Glutamatergic neuron (in vitro differentiated cells): ENCODE measurements at regions not wholly inside any gene's neighbourhood (a gene's known extent, or its start where the extent isn't known, plus 50 kb on each side); places are given as distances from the start of the nearest gene placed in this dataset.

Experiments used
- DNase-seq: peaks from one replicate; pipeline ENCODE4 v3.0.0; 2022
- H3K27ac Mint-ChIP-seq: one replicate; pipeline ENCODE4 v1.8.0; 2020; ENCODE audit warnings: mild to moderate bottlenecking, mixed read lengths, inconsistent platforms; ENCODE audit not compliant: unreplicated experiment
- H3K27me3 Mint-ChIP-seq: one replicate; pipeline ENCODE4 v1.8.0; 2020; ENCODE audit warnings: mild to moderate bottlenecking, moderate library complexity, mixed read lengths, inconsistent platforms; ENCODE audit not compliant: unreplicated experiment
- H3K36me3 Mint-ChIP-seq: one replicate; pipeline ENCODE4 v1.8.0; 2020; ENCODE audit warnings: mild to moderate bottlenecking, mixed read lengths, inconsistent platforms; ENCODE audit not compliant: unreplicated experiment
- H3K4me1 Mint-ChIP-seq: one replicate; pipeline ENCODE4 v1.8.0; 2020; ENCODE audit warnings: mild to moderate bottlenecking, low read depth, mixed read lengths, inconsistent platforms; ENCODE audit not compliant: unreplicated experiment
- H3K4me3 Mint-ChIP-seq: one replicate; pipeline ENCODE4 v1.8.0; 2020; ENCODE audit warnings: mild to moderate bottlenecking, mixed read lengths, inconsistent platforms; ENCODE audit not compliant: unreplicated experiment
- H3K9me3 Mint-ChIP-seq: one replicate; pipeline ENCODE4 v1.8.0; 2020; ENCODE audit warnings: mild to moderate bottlenecking, moderate library complexity, mixed read lengths, inconsistent platforms; ENCODE audit not compliant: unreplicated experiment
- TF ChIP-seq, protein P1 (sequence below): fragments of 200-600 bp; sonication (generic); IDR thresholded peaks from one replicate; pipeline ENCODE4 v1.5.0; 2021; ENCODE audit not compliant: partially characterized antibody, unreplicated experiment

DNA sequence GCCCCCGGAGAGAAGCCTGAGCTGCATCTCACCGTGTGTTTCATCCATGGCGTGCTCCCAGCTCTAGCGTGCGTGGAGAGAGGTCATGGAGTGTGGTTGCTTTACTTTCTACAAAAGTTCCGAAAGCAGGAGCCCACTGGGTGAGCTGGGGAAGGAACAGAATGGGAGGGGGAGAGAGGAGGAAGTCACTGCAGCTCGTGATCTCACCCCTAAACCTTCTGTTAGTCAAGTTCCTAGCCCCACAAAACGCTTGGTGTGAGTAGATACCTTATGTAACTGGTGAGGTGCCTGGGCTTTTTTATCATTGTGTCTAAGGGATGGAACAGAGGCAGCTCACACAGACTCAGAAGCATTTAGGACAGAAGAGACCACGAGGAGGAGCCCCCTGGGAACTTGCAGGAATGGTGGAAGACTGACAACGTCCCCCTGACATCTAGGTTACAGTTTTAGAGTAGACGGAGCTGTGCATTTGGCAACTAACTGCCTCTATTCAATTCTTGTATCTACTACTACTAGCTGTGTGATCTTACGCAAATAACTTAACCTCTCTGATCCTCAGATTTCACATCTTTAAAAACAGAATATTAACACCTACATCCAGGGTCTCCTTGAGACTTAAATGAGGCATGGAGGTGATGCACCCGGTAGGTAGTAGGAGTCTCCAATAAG lies 123.3 kb downstream of the ARL4C start:
- H3K4me1 Mint-ChIP-seq = peaks cover 51% of the 10 kb centered on the region
- no peak overlapping the region for H3K4me3 Mint-ChIP-seq
- H3K36me3 Mint-ChIP-seq = no peaks in the 10 kb centered on the region
- peaks cover 5% of the 10 kb centered on the region for H3K9me3 Mint-ChIP-seq
- DNase-seq = no peak
- peaks cover 6% of the 10 kb centered on the region for H3K27me3 Mint-ChIP-seq
- H3K27ac Mint-ChIP-seq = no peak overlapping the region
- TF ChIP-seq, protein P1, sequence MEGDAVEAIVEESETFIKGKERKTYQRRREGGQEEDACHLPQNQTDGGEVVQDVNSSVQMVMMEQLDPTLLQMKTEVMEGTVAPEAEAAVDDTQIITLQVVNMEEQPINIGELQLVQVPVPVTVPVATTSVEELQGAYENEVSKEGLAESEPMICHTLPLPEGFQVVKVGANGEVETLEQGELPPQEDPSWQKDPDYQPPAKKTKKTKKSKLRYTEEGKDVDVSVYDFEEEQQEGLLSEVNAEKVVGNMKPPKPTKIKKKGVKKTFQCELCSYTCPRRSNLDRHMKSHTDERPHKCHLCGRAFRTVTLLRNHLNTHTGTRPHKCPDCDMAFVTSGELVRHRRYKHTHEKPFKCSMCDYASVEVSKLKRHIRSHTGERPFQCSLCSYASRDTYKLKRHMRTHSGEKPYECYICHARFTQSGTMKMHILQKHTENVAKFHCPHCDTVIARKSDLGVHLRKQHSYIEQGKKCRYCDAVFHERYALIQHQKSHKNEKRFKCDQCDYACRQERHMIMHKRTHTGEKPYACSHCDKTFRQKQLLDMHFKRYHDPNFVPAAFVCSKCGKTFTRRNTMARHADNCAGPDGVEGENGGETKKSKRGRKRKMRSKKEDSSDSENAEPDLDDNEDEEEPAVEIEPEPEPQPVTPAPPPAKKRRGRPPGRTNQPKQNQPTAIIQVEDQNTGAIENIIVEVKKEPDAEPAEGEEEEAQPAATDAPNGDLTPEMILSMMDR = no peak

DNA sequence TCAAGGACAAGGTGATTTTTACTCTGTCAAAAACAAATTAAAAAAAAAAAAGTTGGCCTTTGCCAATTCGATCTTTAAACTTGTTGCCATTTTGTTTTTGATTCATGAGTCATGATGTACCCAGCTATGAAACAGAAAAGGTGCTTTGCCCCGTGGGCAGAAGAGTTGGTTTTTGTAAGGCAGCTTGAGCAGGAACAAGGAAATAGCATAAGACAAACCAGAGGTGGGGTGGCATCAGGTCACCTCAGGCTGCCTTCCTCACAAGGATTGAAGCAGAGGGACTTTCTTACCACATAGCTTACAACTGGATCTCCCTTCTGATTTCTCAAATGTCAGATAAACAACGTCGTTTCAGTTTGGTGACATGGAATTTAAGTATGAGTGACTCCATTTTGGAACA lies 123.8 kb downstream of the ARL4C start:
- Mint-ChIP-seq H3K27ac (no peak overlapping the region), H3K4me1 (peaks cover 48% of the 10 kb centered on the region), H3K4me3 (no peak overlapping the region), H3K27me3 (peaks cover 6% of the 10 kb centered on the region), H3K9me3 (peaks cover 3% of the 10 kb centered on the region), H3K36me3 (no peaks in the 10 kb centered on the region)
- no peak for DNase-seq
- TF ChIP-seq, protein P1 = no peak

DNA sequence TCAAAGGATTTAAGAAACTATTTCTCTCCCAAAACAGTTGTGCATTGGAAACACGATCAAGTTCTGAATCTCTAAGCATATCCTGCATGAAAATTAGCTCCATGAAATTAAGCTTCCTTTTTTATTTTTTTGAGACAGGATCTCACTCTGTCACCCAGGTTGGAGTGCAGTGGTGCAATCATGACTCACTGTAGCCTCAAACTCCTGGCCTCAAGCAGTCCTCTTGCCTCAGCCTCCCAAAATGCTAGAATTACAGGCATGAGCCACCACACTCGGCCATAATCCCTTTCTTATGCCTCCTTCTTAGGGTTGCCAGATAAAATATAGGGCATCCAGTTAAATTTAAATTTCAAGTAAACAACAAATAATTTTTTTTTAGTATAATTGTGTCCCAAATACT lies 124.4 kb downstream of the ARL4C start:
- Mint-ChIP-seq H3K27me3 (peaks cover 6% of the 10 kb centered on the region), H3K9me3 (peaks cover 3% of the 10 kb centered on the region), H3K27ac (no peak overlapping the region), H3K36me3 (no peaks in the 10 kb centered on the region), H3K4me1 (peaks cover 43% of the 10 kb centered on the region), H3K4me3 (no peak overlapping the region)
- no peak for DNase-seq
- TF ChIP-seq, protein P1 = no peak

DNA sequence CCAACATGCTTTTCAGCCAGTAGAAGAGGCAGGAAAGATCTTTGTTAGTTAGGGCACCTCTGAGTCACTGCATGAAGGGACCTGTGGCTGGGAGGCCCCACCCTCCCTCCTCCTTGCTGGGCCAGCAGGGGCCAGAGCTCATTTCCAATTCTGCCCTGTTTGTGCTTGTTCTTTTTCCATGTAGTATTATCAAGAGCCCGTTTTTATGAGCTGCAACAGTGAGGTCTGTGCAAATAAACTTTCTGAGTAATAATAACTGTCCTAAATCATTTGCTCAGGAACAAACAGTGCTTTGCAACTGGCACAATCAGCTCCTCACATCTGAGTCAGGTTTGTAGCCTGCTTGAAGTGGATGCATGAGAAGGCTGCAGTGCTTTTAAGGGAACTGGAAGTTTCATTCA lies 128.0 kb downstream of the ARL4C start:
- H3K9me3 Mint-ChIP-seq = no peaks in the 10 kb centered on the region
- H3K4me1 Mint-ChIP-seq = peaks cover 25% of the 10 kb centered on the region
- no peak overlapping the region for H3K4me3 Mint-ChIP-seq
- no peaks in the 10 kb centered on the region for H3K27me3 Mint-ChIP-seq
- TF ChIP-seq, protein P1 = no peak
- no peaks in the 10 kb centered on the region for H3K36me3 Mint-ChIP-seq
- H3K27ac Mint-ChIP-seq = no peak overlapping the region
- no peak for DNase-seq

DNA sequence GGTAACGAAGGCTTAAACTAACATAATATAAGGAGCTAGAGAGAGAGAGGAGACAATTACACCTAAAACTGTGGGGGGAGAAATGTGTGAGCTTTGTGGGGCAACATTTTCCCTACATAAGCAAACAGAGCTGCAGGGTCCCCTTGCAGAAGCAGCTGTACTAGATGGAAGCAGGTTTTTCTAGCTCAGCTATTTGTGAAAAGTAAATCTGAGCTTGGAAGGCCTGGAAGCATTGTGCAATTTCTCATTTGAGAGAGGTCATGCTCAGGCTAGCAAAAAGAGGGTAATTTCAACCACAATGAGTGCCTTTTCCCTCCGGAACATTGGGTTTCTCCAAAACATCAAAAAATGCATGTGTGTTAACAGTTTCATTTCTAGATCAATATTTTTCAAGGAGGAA lies 130.0 kb downstream of the ARL4C start:
- Mint-ChIP-seq H3K36me3 (no peaks in the 10 kb centered on the region), H3K9me3 (no peaks in the 10 kb centered on the region), H3K4me3 (no peak overlapping the region), H3K27ac (no peak overlapping the region), H3K4me1 (peaks cover 27% of the 10 kb centered on the region), H3K27me3 (no peaks in the 10 kb centered on the region)
- TF ChIP-seq, protein P1 = no peak
- no peak for DNase-seq
